ENCODE measurements at regions not wholly inside any gene's neighbourhood (a gene's known extent, or its start where the extent isn't known, plus 50 kb on each side); places are given as distances from the start of the nearest gene placed in this dataset.

DNA sequence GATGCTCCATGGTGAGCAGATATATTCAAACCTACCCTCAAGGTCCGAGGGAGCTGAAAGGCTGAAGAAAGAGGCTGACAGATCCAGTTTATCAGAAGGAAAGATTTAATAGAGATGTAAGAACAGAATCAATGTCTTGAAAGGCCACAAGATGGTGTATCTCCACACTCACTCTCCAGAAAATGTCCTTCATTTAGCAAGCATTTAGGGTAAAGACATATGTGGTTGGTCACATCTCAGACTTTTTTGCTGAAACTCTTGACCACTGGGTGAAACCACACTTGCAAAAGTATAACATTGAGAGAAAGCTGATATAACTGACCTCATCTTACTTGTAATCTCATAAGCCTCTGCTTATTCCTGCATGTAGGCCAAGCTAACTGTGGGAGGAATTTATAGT lies 745.8 kb upstream of the GALNTL6 start:
- TF ChIP-seq GATA2 (IDR thresholded peaks at IDR 0.05; ENCODE audit: low read depth, low read length) (no peak), GATA3 (IDR thresholded peaks at IDR 0.05; ENCODE audit: low read depth, low read length) (no peak)

Data from SH-SY5Y (cell line).